A673 (cell line): ENCODE measurements at regions not wholly inside any gene's neighbourhood (a gene's known extent, or its start where the extent isn't known, plus 50 kb on each side); places are given as distances from the start of the nearest gene placed in this dataset.

Source experiments
- BruUV-seq: library from RNA; stranded (reverse); fragments of 400-500 nt; replicated peaks from 2 replicates; lab custom pipeline; 2021; lab: Mats Ljungman, UMichigan
- CTCF ChIA-PET: fragments of 300-600 bp; sonication (Branson Sonifier 250); formaldehyde crosslinking; loops from one replicate; lab custom pipeline; 2022; ENCODE audit warnings: antibody characterized with exemption; lab: Charles Lee
- POLR2A ChIA-PET: fragments of 300-600 bp; sonication (Branson Sonifier 250); formaldehyde crosslinking; loops from one replicate; lab custom pipeline; 2022; ENCODE audit warnings: antibody characterized with exemption; ENCODE audit not compliant: low non-redundant PET; lab: Charles Lee
- DNase-seq: peaks from one replicate; pipeline ENCODE4 v3.0.0-alpha.2; 2015; ENCODE audit warnings: low spot score
- H3K27ac ChIP-seq: fragments of 200-600 bp; sonication (generic); 2 replicates; pipeline ENCODE4 v1.5.1; 2016; ENCODE audit warnings: mixed run types, low read depth, mild to moderate bottlenecking, mixed read lengths, antibody characterized with exemption, low read length; ENCODE audit not compliant: poor library complexity, severe bottlenecking
- H3K27me3 ChIP-seq: fragments of 200-600 bp; sonication (generic); replicated peaks from 2 replicates; pipeline ENCODE4 v1.6.1; 2017; ENCODE audit warnings: mixed run types, low read depth, mild to moderate bottlenecking, mixed read lengths, antibody characterized with exemption, low read length; ENCODE audit not compliant: insufficient read depth, poor library complexity
- H3K36me3 ChIP-seq: fragments of 200-600 bp; sonication (generic); 2 replicates; pipeline ENCODE4 v1.6.1; 2016; ENCODE audit warnings: mixed run types, mild to moderate bottlenecking, mixed read lengths, antibody characterized with exemption, low read length; ENCODE audit not compliant: insufficient read depth, poor library complexity, severe bottlenecking
- H3K4me1 ChIP-seq: fragments of 200-600 bp; sonication (generic); 2 replicates; pipeline ENCODE4 v1.6.1; 2017; ENCODE audit warnings: mixed run types, mild to moderate bottlenecking, mixed read lengths, antibody characterized with exemption, low read length; ENCODE audit not compliant: insufficient read depth, poor library complexity, severe bottlenecking
- H3K4me3 ChIP-seq: fragments of 200-600 bp; sonication (generic); 2 replicates; pipeline ENCODE4 v1.5.1; 2016; ENCODE audit warnings: low read depth, mixed run types, mild to moderate bottlenecking, mixed read lengths, low read length; ENCODE audit not compliant: poor library complexity, severe bottlenecking
- H3K9me3 ChIP-seq: fragments of 200-600 bp; sonication (generic); 2 replicates; pipeline ENCODE4 v1.6.1; 2016; ENCODE audit warnings: mixed run types, low read depth, mild to moderate bottlenecking, mixed read lengths, antibody characterized with exemption, low read length; ENCODE audit not compliant: poor library complexity, severe bottlenecking
- EZH2 ChIP-seq: fragments of 200-600 bp; sonication (generic); IDR thresholded peaks from 2 replicates; pipeline ENCODE4 v1.6.1; 2017; ENCODE audit warnings: borderline replicate concordance, low read depth, mild to moderate bottlenecking, mixed read lengths, antibody characterized with exemption, low read length; ENCODE audit not compliant: poor library complexity, severe bottlenecking
- intact Hi-C: fragments of 100-400 bp; cut with micrococcal nuclease; formaldehyde crosslinking; loops from one replicate; pipeline ENCODE4 v1.10.0; 2022; ENCODE audit not compliant: unreplicated experiment
- TF ChIP-seq, protein P1 (sequence below): fragments of 300-800, 200-600 bp; sonication (generic); conservative IDR thresholded peaks from 2 replicates; pipeline ENCODE4 v1.5.1; 2017; ENCODE audit warnings: low read depth, mild to moderate bottlenecking, antibody characterized with exemption, low read length, moderate library complexity, mixed read lengths

DNA sequence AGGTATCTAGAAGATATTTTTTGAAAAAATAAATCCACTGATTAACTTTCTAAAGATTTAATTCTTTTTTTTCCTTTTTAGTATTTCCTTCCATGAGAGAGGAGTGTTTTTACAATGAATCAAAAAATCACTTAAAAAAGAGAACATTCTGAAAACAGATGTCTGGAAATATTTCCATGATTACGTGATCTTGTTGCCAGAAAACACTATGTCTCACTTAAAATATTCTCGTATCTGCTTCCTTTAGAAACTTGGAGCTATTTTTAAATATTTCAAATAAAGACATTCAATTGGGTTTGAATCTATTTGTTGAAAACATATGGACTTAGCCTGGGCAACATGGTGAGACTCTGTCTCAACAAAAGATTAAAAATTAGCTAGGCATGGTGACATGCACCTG, 232.8 kb upstream of the RASGEF1B start:
- no peaks in the 10 kb centered on the region for H3K36me3 ChIP-seq
- intact Hi-C loops = no loop called here
- CTCF ChIA-PET = no interaction called here

DNA sequence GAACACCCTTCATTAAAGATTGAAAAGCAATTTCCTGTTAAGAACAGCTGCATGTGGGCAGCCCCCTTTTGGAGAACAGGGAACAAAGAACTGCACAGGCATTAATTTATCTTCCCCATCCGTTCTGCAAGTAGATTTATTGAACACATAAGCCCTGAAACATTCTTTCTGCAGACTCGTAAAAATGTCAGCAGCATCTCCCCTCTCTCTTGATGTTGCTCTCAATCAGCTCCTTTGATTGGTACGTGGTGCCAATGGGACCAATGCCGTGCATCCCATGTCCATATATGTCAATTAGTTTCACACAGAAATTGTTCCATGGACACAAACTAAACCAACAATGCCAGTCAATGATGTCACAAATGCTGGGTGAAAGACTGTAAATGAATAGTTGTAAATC, 228.5 kb upstream of the RASGEF1B start:
- no TSS peak for BruUV-seq
- no peaks in the 10 kb centered on the region for H3K36me3 ChIP-seq
- intact Hi-C loops = no loop called here
- CTCF ChIA-PET = no interaction called here
- POLR2A ChIA-PET = no interaction called here
- peaks cover 13% of the 10 kb centered on the region for H3K4me1 ChIP-seq
- no peak overlapping the region for H3K4me3 ChIP-seq
- no peaks in the 10 kb centered on the region for H3K9me3 ChIP-seq
- H3K27me3 ChIP-seq = no peaks in the 10 kb centered on the region
- H3K27ac ChIP-seq = no peak overlapping the region
- no peak for TF ChIP-seq EZH2
- TF ChIP-seq, protein P1, sequence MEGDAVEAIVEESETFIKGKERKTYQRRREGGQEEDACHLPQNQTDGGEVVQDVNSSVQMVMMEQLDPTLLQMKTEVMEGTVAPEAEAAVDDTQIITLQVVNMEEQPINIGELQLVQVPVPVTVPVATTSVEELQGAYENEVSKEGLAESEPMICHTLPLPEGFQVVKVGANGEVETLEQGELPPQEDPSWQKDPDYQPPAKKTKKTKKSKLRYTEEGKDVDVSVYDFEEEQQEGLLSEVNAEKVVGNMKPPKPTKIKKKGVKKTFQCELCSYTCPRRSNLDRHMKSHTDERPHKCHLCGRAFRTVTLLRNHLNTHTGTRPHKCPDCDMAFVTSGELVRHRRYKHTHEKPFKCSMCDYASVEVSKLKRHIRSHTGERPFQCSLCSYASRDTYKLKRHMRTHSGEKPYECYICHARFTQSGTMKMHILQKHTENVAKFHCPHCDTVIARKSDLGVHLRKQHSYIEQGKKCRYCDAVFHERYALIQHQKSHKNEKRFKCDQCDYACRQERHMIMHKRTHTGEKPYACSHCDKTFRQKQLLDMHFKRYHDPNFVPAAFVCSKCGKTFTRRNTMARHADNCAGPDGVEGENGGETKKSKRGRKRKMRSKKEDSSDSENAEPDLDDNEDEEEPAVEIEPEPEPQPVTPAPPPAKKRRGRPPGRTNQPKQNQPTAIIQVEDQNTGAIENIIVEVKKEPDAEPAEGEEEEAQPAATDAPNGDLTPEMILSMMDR = no peak
- DNase-seq = peak; percentile 40

More for the DNA sequence above, 232.8 kb upstream of the RASGEF1B start:
- no peak overlapping the region for H3K4me3 ChIP-seq
- H3K27me3 ChIP-seq = no peaks in the 10 kb centered on the region
- no peak for DNase-seq
- H3K27ac ChIP-seq = no peak overlapping the region
- TF ChIP-seq, protein P1 = no peak
- TF ChIP-seq EZH2 = no peak
- peaks cover 8% of the 10 kb centered on the region for H3K4me1 ChIP-seq
- H3K9me3 ChIP-seq = no peaks in the 10 kb centered on the region
- BruUV-seq = no TSS peak
- POLR2A ChIA-PET = no interaction called here

DNA sequence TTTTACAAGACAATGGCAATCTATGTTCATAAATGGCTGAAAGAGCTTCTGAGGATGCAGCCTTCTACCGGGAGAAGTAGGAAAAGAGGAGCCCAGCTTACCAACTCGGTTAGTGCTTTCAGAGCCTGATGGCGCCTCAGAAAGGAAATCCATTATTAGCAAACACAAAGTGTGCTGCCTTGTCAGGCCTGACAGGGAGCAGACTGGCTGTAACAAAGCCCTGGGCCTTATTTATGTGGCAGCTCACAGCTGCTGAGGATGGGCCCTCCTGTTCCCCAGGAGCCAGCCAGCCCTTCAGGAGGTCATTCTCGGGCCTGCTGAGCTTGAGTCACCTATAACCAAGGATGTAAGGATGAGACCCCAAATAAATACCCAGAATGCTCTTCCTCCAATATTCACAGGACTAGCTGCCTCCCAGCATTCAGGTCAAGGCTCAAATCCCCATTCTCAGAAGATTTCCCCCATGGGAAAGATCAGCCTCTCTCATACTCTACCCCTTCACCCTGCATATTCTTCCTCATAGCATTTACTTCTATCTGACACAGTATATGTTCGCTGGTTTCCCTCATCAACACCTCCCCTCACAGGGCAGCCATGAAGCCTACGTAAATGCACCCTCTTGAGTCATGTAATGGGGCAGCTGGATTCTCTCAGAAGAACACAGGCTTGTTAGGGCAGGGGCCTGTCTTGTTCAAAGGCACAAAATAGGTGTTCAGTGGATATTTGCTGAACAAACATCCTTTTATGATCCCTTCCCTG, 227.0 kb upstream of the RASGEF1B start:
- Histone ChIP-seq H3K36me3 (no peaks in the 10 kb centered on the region), H3K27me3 (no peaks in the 10 kb centered on the region), H3K27ac (no peak overlapping the region), H3K4me1 (peaks cover 18% of the 10 kb centered on the region), H3K4me3 (no peak overlapping the region), H3K9me3 (no peaks in the 10 kb centered on the region)
- intact Hi-C loops = no loop called here
- BruUV-seq = no TSS peak
- POLR2A ChIA-PET = no interaction called here
- DNase-seq = no peak
- CTCF ChIA-PET = no interaction called here
- TF ChIP-seq, protein P1 = no peak
- no peak for TF ChIP-seq EZH2
